ENCODE measurements at regions not wholly inside any gene's neighbourhood (a gene's known extent, or its start where the extent isn't known, plus 50 kb on each side); places are given as distances from the start of the nearest gene placed in this dataset.

GRCh38 chr2:157180359-157180758 lies 77.1 kb upstream of the GALNT5 start:
- no peak for TF ChIP-seq RAD21 (conservative IDR thresholded peaks at IDR 0.05)
- TF ChIP-seq EP300 (conservative IDR thresholded peaks at IDR 0.05; ENCODE audit: poor library complexity, severe bottlenecking) = no peak
- TF ChIP-seq CTCF (IDR thresholded peaks at IDR 0.05; ENCODE audit: poor library complexity, severe bottlenecking) = no peak
- TF ChIP-seq POLR2AphosphoS5 (IDR thresholded peaks at IDR 0.05) = no peak
- TF ChIP-seq EZH2 (IDR thresholded peaks at IDR 0.05; ENCODE audit: borderline replicate concordance, insufficient read depth, low read length, poor library complexity, severe bottlenecking) = no peak
- TF ChIP-seq, protein P1, sequence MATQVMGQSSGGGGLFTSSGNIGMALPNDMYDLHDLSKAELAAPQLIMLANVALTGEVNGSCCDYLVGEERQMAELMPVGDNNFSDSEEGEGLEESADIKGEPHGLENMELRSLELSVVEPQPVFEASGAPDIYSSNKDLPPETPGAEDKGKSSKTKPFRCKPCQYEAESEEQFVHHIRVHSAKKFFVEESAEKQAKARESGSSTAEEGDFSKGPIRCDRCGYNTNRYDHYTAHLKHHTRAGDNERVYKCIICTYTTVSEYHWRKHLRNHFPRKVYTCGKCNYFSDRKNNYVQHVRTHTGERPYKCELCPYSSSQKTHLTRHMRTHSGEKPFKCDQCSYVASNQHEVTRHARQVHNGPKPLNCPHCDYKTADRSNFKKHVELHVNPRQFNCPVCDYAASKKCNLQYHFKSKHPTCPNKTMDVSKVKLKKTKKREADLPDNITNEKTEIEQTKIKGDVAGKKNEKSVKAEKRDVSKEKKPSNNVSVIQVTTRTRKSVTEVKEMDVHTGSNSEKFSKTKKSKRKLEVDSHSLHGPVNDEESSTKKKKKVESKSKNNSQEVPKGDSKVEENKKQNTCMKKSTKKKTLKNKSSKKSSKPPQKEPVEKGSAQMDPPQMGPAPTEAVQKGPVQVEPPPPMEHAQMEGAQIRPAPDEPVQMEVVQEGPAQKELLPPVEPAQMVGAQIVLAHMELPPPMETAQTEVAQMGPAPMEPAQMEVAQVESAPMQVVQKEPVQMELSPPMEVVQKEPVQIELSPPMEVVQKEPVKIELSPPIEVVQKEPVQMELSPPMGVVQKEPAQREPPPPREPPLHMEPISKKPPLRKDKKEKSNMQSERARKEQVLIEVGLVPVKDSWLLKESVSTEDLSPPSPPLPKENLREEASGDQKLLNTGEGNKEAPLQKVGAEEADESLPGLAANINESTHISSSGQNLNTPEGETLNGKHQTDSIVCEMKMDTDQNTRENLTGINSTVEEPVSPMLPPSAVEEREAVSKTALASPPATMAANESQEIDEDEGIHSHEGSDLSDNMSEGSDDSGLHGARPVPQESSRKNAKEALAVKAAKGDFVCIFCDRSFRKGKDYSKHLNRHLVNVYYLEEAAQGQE (IDR thresholded peaks at IDR 0.05; ENCODE audit: borderline replicate concordance) = no peak
- TF ChIP-seq SMC3 (conservative IDR thresholded peaks at IDR 0.05; ENCODE audit: poor library complexity) = no peak
- no peak for TF ChIP-seq MXI1 (conservative IDR thresholded peaks at IDR 0.05; ENCODE audit: poor library complexity, severe bottlenecking)
